Ascending aorta (tissue), 2 donors: ENCODE measurements at regions not wholly inside any gene's neighbourhood (a gene's known extent, or its start where the extent isn't known, plus 50 kb on each side); places are given as distances from the start of the nearest gene placed in this dataset.

Experiments
- DNase-seq, 2 donors: peaks; one replicate each; pipeline ENCODE4 v3.0.0-alpha.2; 2019; ENCODE audit warnings: low spot score in 2 of 2
- H3K27ac ChIP-seq, 2 donors: fragments of 200-600 bp; sonication (generic); one replicate each; pipeline ENCODE4 v1.5.1; 2016 to 2017; ENCODE audit warnings: mild to moderate bottlenecking in 1 of 2
- H3K27me3 ChIP-seq: fragments of 200-600 bp; sonication (generic); one replicate; pipeline ENCODE4 v1.5.1; 2017
- H3K36me3 ChIP-seq, 2 donors: fragments of 200-600 bp; sonication (generic); one replicate each; pipeline ENCODE4 v1.5.1; 2016
- H3K4me1 ChIP-seq, 2 donors: fragments of 200-600 bp; sonication (generic); one replicate each; pipeline ENCODE4 v1.5.1; 2016 to 2017; ENCODE audit warnings: mild to moderate bottlenecking in 1 of 2
- H3K4me3 ChIP-seq, 2 donors: fragments of 200-600 bp; sonication (generic); one replicate each; pipeline ENCODE4 v1.5.1; 2016 to 2017; ENCODE audit warnings: mild to moderate bottlenecking in 1 of 2
- H3K9me3 ChIP-seq, 2 donors: fragments of 200-600 bp; sonication (generic); one replicate each; pipeline ENCODE4 v1.5.1; 2016
- intact Hi-C: fragments of 100-400 bp; cut with DNase I; formaldehyde crosslinking; loops from one replicate; pipeline ENCODE4 v1.15.1; 2023
- TF ChIP-seq, protein P1 (sequence below), 3 experiments: fragments of 200-600 bp in 2 of 3; fragments of 450-650 bp in 1 of 3; sonication (generic) in 2 of 3; IDR thresholded peaks; one replicate each; pipeline ENCODE4 v1.5.1; 2016 to 2019; ENCODE audit warnings: antibody characterized with exemption in 3 of 3, mild to moderate bottlenecking in 1 of 3, moderate library complexity in 1 of 3

DNA sequence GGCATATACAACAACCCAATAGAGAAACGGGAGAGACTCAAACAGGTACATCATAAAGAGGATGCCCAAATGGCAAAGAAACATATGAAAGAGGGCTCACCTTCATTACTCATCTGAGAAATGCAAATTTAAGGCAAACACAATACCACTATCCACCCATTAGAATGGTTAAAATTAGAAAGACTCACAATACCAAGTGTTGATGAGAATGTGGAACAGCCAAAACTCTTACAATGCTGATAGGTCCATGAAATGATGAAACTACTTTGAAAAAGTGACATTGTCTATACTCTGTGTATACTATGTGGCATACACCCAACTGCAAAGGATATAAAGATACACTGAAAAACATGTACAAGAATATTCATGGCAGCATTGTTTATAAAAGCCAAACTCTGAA, 96.2 kb upstream of the TSHZ3 start:
- H3K4me3 ChIP-seq, result no peak overlapping the region
- intact Hi-C loops, result no loop called here
- no peaks in the 10 kb centered on the region for H3K4me1 ChIP-seq
- TF ChIP-seq, protein P1, sequence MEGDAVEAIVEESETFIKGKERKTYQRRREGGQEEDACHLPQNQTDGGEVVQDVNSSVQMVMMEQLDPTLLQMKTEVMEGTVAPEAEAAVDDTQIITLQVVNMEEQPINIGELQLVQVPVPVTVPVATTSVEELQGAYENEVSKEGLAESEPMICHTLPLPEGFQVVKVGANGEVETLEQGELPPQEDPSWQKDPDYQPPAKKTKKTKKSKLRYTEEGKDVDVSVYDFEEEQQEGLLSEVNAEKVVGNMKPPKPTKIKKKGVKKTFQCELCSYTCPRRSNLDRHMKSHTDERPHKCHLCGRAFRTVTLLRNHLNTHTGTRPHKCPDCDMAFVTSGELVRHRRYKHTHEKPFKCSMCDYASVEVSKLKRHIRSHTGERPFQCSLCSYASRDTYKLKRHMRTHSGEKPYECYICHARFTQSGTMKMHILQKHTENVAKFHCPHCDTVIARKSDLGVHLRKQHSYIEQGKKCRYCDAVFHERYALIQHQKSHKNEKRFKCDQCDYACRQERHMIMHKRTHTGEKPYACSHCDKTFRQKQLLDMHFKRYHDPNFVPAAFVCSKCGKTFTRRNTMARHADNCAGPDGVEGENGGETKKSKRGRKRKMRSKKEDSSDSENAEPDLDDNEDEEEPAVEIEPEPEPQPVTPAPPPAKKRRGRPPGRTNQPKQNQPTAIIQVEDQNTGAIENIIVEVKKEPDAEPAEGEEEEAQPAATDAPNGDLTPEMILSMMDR (IDR thresholded peaks at IDR 0.05), result no peak
- no peak overlapping the region for H3K27ac ChIP-seq
- DNase-seq, result no peak
- H3K9me3 ChIP-seq, result no peaks in the 10 kb centered on the region
- no peaks in the 10 kb centered on the region for H3K36me3 ChIP-seq
- H3K27me3 ChIP-seq, result no peaks in the 10 kb centered on the region

DNA sequence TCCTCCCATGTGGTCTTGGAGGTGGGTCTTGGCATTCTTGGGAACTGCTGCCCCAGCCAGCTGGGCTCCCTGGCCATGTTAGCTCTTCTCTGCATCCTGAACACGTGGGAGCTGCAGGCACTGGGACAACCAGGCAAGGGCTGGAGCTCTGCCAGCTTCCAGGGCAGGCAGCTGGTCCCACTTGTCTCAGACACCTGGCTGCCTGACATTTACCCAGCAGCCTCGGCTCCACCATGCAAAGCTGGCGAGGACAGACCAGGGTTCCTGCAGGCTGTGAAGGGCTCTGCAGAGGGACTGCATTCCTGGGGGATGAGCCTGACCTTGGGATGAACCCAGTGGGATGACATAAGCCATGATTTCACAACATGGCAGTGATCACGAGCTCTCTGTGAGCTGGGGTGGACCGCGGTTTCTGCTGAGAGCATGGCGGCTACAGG, 99.0 kb upstream of the TSHZ3 start:
- intact Hi-C loops, result no loop called here
- no peaks in the 10 kb centered on the region for H3K36me3 ChIP-seq
- TF ChIP-seq, protein P1 (IDR thresholded peaks at IDR 0.05), result no peak
- no peak for DNase-seq
- H3K4me3 ChIP-seq, result no peak overlapping the region
- H3K9me3 ChIP-seq, result no peaks in the 10 kb centered on the region
- no peak overlapping the region for H3K27ac ChIP-seq
- H3K27me3 ChIP-seq, result no peaks in the 10 kb centered on the region
- H3K4me1 ChIP-seq, result no peaks in the 10 kb centered on the region

DNA sequence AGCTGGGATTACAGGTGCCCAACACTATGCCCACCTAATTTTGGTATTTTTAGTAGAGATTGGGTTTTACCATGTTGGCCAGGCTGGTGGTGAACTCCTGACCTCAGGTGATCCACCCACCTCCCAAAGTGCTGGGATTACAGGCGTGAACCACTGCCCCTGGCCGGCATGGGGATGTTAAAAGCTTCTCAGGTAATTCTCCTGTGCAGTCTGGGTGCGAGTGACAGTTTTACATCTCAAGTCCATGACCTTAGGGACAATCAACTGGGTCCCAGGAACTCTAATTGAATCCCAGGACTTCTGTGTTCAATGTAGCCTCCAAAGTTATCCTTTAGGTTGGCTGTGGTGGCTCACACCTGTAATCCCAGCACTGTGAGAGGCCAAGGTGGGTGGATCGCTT, 100.1 kb upstream of the TSHZ3 start:
- Histone ChIP-seq H3K4me3 (no peak overlapping the region), H3K4me1 (no peaks in the 10 kb centered on the region), H3K27ac (no peak overlapping the region), H3K27me3 (no peaks in the 10 kb centered on the region), H3K9me3 (no peaks in the 10 kb centered on the region), H3K36me3 (no peaks in the 10 kb centered on the region)
- TF ChIP-seq, protein P1 (IDR thresholded peaks at IDR 0.05), result no peak
- no peak for DNase-seq
- intact Hi-C loops, result no loop called here

DNA sequence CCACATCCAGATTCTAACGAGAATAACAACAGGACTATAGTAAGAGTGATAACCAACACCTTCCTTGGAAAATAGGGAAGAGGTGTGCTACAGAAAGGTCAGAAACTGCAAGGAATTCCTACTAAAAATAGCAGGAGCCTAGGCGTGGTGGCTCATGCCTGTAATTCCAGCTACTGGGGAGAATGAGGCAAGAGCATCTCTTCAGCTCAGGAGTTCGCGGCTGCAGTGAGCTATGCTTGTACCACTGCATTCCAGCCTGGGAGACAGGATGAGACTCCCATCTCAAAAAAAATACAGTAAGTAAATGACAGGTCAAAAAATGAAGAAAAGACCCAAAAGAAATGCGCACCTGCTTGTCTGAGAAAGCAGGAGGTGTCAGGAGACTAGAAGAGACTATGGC, 101.5 kb upstream of the TSHZ3 start:
- H3K9me3 ChIP-seq, result no peaks in the 10 kb centered on the region
- no peaks in the 10 kb centered on the region for H3K27me3 ChIP-seq
- intact Hi-C loops, result no loop called here
- no peaks in the 10 kb centered on the region for H3K36me3 ChIP-seq
- TF ChIP-seq, protein P1 (IDR thresholded peaks at IDR 0.05), result no peak
- no peaks in the 10 kb centered on the region for H3K4me1 ChIP-seq
- no peak overlapping the region for H3K27ac ChIP-seq
- H3K4me3 ChIP-seq, result no peak overlapping the region
- no peak for DNase-seq

DNA sequence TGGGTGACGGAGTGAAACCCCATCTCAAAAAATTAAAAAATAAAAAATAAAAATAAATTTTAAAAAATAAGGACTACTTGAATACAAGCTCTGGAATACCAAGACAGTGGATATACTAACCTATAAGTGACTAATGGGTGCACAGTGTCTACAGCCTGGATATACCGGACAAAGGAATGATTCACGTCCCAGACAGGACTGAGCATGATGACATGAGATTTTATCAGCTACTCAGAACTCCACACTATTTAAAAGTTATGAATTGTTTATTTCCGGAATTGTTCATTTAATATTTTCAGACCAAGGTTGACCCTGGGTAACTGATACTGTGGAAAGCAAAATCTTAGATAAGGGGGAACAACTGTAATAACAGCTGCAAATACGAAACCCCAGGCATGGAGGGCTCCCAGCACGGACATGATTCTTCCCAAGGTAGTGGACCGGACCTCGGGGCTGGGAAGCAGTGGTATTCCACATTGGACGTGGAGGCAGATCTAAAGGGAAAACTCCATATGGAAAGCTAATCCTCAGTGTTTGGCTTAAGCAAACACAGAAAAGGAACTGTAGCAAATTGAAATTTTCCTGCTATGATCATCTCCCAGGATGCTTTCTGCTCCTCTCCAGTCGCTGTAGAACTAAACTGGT, 102.6 kb upstream of the TSHZ3 start:
- TF ChIP-seq, protein P1 (IDR thresholded peaks at IDR 0.05), result no peak
- Histone ChIP-seq H3K4me3 (no peak overlapping the region), H3K9me3 (no peaks in the 10 kb centered on the region), H3K36me3 (no peaks in the 10 kb centered on the region), H3K27ac (no peak overlapping the region), H3K27me3 (no peaks in the 10 kb centered on the region), H3K4me1 (no peaks in the 10 kb centered on the region)
- intact Hi-C loops, result no loop called here
- DNase-seq, result no peak

DNA sequence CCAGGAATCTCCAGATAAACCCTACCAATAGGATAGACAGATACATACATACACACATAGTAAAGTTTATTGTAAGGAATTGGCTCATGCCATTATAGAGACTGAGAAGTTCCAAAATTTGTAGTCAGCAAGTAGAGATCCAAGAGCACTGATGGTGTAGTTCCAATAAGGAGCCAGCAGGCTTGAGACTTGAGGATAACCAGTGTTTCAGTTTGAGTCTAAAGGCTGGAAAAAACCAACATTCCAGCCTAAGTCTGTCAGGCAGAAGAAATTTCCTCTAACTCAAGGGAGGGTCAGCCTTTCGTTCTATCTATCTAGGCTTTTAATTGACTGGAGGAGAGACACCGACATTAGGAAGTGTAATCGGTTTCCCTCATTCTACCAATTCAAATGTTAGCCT, 110.2 kb upstream of the TSHZ3 start:
- DNase-seq, result no peak
- Histone ChIP-seq H3K27ac (no peak overlapping the region), H3K9me3 (no peaks in the 10 kb centered on the region), H3K4me1 (no peaks in the 10 kb centered on the region), H3K4me3 (no peak overlapping the region), H3K36me3 (no peaks in the 10 kb centered on the region), H3K27me3 (no peaks in the 10 kb centered on the region)
- intact Hi-C loops, result no loop called here
- TF ChIP-seq, protein P1 (IDR thresholded peaks at IDR 0.05), result no peak
